GM21737 (cell line): ENCODE measurements at regions not wholly inside any gene's neighbourhood (a gene's known extent, or its start where the extent isn't known, plus 50 kb on each side); places are given as distances from the start of the nearest gene placed in this dataset.
"Not testable (repeated sequence)": the region's sequence is repeated elsewhere in the genome, so short reads cannot be mapped to it uniquely, and the experiment has no call there.

Experiments used
- ATAC-seq: cut with Tn5 transposase; IDR thresholded peaks from one replicate; pipeline ENCODE4 v1.9.1; 2021; ENCODE audit warnings: mild to moderate bottlenecking, moderate library complexity; ENCODE audit not compliant: unreplicated experiment

DNA sequence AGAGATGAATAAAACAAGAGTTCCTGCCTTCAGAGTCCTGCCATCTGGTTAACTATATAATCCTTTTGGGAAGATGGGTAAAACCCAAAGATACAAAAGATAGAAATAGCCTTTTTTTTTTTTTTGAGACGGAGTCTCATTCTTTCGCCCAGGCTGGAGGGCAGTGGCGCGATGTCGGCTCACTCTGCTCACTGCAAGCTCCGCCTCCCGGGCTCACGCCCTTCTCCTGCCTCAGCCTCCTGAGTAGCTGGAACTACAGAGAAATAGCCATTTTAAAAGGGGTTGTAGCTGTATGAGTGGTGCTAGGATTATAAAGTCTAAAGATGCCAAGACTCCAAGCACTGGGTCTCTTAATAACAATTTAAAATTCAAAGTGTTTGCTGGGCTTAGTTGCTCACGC is 97.2 kb downstream of the KDR start:
- ATAC-seq = no peak

DNA sequence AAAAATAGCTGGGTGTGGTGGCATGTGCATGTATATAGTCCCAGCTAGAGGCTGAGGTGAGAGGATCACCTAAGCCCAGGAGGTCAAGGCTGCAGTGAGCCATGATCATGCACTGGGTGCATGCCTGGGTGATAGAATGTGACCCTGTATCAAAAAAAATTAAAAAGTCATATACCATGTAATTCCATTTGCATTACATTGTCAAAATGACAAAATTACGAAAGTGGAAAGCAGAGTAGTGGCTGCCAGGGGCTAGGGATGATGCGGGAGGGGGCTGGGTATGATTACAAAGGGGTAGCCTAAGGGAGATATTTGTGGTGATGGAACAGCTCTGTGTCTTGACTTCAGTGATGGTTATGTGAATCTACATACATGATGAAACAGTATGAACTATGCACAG is 97.8 kb downstream of the KDR start:
- ATAC-seq = no peak

DNA sequence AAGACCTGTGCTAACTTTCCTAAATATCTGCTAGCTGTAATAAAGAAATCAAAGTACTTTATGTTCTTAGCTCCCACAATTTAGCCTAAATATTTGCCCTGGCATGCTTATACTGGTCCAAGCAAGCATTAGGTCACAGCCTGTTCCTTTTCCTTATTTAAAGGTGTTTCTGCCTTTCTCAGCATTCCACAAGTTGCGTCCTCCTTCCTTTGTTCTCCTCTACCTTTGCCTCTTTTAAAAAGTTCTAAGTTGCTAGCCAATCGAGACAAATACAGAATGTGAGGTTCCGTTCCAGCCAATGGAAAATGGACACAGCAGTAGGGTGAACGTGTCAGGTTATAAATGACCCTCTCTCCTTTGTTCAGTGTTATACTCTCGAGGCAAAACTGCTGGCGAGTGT is 99.9 kb downstream of the KDR start:
- ATAC-seq = not testable (repeated sequence)

DNA sequence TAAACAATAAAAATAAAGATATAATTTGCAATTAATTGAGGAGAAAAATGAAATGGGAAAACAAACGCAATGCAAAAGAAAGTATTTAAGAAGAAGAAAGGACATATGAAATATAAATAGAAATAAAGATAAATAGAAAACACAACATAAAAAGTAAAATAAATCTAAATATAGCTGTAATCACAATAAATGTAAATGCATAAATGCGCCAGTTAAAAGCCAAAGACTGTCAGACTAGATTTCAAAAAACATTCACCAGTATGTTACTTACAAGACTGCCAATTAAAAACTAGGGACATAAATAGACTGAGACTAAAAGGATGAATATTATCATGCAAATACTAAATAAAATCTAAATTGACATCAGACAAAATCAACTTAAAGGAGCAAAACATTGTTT is 102.4 kb downstream of the KDR start:
- ATAC-seq = no peak

DNA sequence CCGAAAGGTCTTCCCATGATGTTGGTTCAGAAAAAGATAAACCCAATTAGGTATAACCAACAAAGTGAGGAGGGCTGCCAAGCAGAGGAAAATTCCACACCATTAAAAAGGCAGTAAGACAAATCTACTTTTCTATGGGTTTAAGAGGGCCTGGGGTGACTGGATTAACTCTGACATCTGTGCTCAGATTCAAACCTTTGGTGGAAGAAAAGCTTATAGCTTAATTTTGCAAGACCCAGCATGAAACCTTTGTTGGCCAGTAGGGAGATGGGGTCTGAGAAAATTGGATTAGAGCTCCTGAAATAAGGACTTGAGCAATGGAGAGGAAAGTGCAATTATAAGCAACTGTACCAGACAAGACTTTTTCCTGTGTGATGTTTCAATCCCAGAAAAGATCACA is 104.2 kb downstream of the KDR start:
- ATAC-seq = no peak

DNA sequence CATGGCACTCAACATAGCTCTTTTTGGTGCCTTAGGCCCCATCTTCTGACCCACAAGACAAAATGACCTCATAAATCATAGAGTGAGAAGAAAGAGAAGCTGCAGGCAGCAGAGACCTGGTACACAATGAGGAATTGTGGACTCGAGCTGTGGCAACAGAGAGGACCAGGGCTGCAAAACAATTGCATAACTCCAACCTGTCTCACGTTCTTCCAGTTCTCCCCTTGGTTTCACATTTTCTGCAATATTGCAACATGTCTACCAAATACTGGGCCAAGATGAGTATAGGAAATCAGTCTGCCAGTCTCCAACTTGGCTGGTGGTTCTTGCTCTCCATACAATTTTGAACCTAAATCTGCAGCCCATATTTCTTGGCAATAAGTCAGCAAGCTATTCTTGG is 105.3 kb downstream of the KDR start:
- no peak for ATAC-seq

DNA sequence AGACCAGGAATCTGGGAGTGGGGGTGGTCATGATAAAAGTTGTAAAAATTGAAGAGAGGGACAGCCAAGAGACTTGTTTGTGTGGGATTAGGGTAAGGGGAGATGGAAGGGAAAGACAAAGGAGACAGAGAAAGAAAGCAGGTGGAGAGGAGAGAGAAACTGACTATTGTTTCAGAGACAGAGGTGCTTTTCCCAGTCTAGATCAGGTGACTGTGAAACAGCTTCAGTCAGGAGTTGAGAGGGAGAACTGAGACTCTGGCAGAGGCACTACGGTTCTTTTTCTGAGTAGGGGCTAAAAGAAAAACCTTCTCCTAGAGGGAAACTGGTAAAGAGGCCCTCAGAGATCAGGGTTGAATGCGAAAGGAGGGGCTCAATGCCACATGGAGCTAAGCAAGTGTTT is 106.4 kb downstream of the KDR start:
- ATAC-seq = no peak

DNA sequence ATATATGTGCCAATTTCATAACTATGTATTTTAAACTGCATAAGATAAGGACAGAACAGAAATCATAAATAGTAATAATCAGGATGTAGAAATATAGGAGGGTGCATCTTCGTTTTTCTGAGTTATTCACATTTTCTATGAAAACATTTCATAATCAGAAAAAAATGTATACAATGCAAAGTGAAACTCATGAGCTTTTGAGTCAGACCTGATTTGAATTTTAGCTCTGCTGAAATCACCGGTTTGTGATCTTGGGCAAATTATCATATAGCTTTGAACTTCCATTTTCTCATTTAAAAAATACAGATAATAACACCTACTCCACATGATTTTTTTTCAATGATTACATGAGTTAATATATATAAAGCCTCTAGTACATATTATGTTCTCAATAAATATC is 106.9 kb downstream of the KDR start:
- ATAC-seq = no peak

DNA sequence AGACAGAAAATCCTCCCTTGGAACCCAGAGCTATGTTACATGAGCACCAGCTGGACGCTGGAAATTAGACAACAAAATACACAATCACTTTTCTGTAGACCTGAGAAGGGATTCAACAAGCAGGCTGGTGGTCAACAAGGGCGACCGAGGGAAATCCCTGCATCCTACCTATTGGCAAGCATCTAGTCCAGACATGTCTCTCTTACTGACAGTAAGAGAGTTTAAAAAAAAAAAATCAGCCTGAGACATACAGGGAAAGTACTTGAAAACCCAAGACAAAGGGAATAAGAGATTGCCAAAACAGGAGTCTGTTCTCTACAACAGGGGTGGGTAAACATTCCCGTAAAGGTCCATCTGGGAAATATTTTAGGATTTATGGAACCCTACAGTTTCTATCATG is 108.0 kb downstream of the KDR start:
- ATAC-seq = no peak

DNA sequence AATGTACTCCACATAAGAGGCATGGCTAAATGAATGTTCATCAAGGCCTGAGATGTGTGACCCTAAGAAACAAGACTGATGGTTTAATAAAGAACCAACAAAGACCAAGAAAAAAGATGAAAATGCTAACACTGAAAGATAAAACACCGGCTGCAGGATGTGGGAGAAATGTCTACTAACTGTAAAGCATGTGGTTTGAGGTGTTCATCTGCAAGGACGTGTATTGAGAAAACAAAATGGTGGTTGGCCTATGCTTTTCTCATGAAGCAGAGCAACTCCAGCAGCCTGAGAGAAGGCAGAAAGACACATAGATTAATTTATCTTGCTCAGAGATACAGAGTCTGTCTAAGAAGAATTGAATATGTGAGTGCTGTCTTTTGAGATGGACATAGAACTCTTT is 109.3 kb downstream of the KDR start:
- no peak for ATAC-seq

DNA sequence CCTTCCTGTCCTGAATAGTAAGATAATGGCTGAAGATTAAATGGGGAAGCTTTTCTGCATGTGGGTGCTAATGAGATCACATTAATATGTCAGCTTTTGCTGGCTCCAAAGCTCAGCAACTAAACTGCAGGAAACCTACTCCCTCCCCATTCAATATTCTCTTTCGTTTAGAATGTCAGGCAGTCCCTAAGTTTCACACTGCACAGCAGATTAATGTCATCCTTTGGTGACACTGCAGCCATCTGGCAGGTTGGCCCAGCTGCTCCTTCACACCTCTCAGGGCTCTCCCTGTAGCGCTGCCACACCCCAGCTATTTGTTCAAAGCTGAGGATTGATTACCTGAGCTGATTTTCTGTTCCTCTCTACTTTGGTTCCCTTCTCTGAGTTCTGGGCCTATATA is 110.5 kb downstream of the KDR start:
- no peak for ATAC-seq

DNA sequence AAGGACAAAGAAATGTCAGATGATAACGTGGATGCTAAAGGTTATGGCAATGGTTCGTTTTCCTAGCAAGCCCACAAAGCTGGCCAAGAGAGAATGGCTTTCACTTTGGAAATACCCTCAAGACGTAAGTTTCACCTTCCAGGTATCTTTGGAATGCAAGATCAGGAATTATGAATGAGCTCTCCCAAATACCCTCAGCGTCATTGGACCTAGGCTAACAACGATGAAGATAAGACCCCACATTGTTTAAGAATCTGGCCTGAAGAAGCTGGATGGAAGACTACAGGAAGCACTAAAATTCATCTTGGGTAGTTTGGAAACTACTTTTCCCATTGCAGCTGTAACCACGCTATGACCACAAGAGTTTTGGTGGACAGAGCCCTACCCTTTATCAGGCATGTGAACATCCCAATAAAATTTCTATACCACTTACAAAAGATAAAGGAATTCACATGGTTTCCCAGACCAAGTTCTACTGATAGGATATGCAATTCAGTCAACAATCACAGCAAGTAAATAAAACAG is 111.9 kb downstream of the KDR start:
- no peak for ATAC-seq

DNA sequence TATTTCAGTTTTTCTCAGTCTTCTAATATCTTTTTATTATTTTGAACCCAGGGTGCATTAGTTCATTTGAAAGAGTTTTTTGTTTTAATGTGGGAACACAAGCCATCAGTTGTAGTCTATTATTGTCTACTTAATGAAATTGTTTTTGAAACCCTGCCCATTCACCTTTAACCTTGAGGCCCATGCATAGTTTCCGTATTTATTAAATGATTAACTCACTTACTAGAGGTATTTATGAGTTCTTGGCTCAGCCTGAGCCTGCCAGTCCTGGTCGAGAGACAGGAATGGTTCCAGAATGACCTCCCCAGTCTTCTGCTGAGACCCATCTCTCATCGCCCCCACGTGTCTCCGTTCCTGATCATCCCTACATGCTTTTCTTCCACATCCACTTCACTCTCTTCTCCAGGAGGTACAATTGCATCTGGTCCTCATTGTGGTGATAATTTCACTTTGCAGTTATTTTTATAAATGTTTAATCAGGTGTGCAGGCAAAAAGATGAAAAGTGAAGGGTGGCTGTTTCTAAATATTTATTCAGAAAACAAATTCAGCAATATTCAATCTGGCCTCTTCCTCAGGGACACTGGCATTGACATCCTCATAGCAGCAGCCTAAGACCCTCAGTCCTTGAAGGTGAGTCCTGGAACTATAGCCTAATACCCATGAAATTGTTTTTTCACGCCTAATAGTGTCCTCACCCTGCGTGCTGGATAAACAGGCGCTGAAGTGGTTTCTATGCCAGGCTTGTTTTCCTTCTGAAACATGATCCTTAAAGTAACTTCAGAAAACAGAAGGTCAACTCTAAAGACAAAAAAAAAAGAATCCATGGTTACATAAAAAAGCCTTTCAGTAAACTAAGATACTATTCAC is 112.8 kb downstream of the KDR start:
- ATAC-seq = no peak

DNA sequence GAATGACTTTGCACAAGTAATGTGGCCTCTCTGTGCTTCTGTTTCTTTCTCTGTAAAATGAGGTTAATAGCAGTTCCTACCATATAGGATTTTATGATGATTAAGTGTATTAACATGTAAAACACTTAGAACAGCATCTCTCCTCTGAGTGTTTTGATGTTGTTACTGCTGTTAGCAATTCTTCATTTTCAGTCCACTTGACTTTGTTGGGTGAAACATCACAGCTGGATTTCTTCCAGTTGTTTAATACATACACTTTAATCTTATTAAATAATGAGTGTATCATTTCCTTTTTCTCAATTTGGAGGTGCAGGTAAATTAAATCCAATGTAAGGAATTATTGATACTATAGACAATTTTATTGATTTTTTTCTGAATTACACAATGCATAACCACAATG is 113.6 kb downstream of the KDR start:
- no peak for ATAC-seq

DNA sequence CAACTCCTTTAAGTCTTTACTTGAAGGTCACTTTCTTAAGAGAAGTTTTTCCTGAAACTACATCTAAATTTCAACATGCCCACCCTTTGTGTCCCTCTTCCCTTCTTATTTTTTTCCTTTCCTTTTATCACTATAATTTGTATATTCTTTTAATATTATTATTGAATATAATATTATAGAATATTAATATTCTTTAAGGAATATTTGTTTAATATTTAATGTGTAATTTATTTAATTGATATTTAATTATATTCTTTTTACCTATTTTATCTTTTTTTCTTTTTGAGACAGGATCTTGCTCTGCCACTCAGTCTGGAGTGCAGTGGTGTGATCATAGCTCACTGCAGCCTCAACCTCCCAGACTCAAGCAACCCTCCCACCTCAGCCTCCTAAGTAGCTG is 114.8 kb downstream of the KDR start:
- ATAC-seq = no peak

DNA sequence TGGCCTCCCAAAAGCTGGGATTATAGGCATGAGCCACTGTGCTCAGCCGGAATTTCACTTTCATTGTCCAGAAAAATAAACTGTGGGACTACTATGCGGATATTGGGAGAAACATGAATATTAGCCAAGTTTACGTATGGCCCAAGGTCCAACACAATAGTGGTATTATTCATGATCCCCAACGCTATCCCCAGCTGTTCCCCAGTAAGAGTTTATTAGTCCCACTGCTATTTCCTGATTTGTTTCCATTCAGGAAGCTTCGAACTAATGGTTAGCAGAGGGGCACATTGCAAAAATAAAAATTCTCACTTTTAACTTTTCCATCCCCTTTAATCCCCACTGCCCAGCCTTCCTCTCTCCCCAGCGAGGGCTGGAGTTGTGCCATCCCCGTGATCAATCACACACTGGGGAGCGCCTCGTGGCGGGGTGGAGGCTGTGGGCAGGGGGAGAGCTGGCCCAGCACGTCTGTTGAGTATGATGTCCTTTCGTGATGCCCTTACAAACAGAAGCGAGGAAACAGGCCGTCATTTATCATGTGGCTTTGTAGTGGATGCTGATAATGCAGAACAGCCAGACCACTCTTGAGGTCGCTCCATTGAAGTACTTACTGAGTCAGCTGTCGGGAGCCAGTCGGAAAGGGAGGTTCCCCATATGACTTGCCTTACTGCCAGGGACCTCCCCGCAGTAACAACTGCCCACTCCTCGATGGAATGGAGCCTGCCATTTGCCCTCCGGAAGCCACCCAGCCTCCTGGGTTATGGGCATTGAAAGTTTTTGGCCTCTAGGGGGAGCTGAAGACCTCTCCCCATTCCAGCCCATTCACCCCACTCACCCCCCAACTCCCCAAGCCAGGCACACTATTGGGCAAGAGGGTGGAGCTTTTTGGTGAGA is 117.0 kb downstream of the KDR start:
- ATAC-seq = no peak

DNA sequence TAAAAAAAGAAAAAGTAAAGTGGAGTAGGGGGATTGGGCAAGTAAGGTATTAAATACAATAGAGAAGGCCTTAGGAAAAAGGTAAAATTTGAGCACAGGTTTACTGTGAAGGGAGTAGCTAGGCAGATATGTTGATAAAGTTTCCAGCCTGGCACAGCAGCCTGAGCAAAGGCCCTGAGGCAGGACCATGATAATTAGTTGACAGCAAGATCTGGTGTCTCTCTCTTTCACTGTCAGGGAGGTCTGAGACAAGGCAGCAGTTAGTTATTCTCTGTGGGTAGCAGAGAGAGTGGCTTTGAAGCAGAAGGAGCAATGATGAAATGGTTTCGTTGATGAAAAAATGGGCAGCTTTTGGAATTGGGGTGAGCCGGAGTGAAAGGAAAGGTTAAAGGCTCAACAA is 119.5 kb downstream of the KDR start:
- no peak for ATAC-seq

DNA sequence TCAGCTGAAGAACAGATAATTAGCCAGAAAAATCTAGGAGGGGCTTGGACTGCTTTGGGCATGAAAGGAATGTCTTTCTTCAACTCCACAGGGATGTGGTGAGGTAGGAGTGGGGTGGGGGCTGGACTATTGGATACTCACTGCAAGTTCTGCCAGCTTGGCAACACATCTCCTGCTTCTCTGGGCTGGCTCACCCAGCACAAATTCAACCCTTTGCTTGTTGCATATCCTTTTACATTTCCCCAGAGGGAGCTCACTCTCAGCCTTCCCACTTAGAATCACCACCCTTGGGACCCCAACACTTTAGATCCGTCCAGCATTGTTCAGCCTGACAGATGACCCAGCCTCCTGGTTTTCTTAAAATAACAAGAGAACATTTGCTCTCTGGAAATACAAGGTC is 120.6 kb downstream of the KDR start:
- ATAC-seq = no peak

DNA sequence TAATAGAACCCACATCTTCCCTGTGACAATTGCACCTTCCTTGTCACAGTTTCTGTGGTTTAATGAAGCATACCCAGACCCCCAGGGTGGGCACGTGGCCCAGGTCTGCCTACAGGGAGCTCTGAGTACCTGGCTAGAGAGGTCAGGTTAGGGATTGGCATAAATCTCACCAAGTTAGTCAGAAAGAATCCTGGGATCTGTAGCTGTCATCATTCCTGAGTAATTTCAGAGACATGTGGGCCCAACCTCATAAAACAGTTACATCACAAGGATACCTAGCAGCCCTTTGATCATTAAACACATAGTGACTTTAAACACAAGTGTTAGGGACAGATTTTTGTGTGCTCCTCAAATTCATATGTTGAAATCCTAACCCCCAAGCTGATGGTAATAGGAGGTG is 123.0 kb downstream of the KDR start:
- ATAC-seq = no peak

DNA sequence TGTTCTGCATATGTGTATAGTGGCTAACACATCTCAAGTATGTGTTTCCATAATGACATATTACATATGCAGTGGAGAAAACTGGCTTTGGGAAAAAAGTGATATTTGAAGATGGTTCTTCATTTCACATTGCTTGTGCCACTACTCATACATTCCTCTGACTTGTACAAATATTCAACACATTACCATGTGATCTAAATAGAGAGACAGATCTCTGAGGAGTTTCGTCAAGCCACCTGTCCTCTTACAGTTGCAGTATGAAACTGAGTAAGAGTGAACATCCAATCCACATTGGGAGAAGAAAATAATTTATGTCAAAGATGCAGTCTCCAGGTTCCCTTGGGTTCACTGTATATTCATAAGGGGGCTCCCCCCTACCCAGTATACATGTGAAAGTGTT is 123.9 kb downstream of the KDR start:
- no peak for ATAC-seq

DNA sequence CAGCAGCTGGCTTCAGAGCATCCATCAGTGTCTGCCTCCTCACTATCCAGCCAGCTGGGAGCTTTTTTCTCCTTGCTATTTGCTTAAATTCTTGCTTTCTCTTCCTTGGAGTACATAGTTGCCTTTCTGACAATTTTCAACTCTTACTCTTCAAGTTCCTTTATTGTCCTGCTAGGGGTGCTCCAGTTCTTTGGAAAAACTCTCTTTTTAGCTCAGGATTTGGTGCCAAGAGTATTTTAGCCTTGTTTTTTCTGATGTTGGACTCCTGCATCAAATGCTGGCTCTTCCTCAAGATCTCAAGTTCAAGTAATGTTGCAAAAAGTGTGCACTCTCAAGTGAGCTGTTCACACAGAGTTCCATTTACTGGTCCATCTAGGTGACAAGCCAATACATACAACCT is 126.4 kb downstream of the KDR start:
- no peak for ATAC-seq

DNA sequence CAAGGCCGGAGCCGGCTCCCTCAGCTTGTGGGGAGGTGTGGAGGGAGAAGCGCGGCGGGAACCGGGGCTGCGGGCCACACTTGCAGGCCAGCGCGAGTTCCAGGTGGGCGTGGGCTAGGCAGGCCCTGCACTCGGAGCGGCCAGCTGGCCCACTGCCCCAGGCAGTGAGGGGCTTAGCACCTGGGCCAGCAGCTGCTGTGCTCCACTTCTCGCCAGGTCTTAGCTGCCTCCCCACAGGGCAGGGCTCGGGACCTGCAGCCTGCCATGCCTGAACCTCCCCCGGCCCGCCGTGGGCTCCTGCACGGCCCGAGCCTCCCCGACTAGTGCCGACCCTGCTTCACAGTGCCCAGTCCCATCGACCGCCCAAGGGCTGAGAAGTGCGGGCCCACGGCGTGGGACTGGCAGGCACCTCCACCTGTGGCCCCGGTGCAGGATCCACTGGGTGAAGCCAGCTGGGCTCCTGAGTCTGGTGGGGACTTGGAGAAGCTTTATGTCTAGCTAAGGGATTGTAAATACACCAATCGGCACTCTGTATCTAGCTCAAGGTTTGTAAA is 131.8 kb downstream of the KDR start:
- not testable (repeated sequence) for ATAC-seq
